ENCODE measurements at regions not wholly inside any gene's neighbourhood (a gene's known extent, or its start where the extent isn't known, plus 50 kb on each side); places are given as distances from the start of the nearest gene placed in this dataset.

DNA sequence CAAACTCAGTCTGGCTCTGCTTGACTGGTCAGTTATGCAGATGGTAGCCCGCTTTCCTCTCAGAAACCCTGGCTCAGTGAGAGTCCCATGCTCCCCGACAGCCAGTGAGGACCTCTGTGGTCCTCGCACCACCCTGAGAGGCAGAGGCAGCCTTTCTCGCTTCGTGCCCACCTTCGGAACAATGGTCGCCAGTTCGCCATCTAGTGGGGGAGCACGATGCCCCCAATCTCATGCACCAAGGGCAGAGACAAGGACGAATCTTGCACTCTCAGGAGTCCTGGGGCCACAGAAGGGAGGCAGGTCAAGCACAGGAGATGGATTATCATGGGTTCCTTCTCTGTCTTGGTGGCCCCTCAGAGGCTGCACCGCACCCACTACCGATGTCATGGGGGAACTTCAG, 75.2 kb downstream of the RHCG start:
- DNase-seq (ENCODE audit: low read depth) = no peak
- H3K4me3 ChIP-seq (ENCODE audit: low read depth, low read length) = no peak overlapping the region
- TF ChIP-seq, protein P1, sequence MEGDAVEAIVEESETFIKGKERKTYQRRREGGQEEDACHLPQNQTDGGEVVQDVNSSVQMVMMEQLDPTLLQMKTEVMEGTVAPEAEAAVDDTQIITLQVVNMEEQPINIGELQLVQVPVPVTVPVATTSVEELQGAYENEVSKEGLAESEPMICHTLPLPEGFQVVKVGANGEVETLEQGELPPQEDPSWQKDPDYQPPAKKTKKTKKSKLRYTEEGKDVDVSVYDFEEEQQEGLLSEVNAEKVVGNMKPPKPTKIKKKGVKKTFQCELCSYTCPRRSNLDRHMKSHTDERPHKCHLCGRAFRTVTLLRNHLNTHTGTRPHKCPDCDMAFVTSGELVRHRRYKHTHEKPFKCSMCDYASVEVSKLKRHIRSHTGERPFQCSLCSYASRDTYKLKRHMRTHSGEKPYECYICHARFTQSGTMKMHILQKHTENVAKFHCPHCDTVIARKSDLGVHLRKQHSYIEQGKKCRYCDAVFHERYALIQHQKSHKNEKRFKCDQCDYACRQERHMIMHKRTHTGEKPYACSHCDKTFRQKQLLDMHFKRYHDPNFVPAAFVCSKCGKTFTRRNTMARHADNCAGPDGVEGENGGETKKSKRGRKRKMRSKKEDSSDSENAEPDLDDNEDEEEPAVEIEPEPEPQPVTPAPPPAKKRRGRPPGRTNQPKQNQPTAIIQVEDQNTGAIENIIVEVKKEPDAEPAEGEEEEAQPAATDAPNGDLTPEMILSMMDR (conservative IDR thresholded peaks at IDR 0.05; ENCODE audit: low read depth, low read length) = no peak

DNA sequence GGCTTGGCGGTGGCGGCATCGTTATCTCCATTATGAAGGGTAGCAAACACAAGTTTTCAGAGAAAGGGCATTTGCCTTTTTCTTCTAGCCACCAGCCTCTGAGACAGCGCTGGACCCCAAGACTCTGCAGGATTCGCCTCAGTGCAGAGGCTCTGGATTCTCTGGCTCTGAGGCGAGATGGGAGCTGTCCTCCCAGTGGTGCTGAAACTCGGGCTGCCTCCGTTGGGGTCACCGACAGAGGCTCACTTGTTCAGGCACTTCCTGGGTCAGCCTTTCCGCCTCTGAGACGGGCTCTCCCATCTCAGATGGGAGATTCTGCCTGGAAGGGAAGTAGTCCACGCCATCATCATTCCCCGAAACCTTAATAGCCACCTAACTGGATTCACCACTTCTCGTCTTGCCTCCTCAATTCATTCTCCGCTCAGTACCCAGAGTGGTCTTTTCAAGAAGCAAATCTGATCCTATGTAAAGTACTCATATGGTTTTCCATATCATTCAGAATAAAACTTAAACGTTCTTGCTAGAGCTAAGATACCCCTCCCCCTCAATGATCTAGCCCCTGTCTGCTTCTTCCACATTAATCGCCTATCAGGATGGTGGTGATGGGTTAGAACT, 76.9 kb downstream of the RHCG start:
- DNase-seq (ENCODE audit: low read depth) = no peak
- TF ChIP-seq, protein P1 (conservative IDR thresholded peaks at IDR 0.05; ENCODE audit: low read depth, low read length) = no peak
- no peak overlapping the region for H3K4me3 ChIP-seq (ENCODE audit: low read depth, low read length)

DNA sequence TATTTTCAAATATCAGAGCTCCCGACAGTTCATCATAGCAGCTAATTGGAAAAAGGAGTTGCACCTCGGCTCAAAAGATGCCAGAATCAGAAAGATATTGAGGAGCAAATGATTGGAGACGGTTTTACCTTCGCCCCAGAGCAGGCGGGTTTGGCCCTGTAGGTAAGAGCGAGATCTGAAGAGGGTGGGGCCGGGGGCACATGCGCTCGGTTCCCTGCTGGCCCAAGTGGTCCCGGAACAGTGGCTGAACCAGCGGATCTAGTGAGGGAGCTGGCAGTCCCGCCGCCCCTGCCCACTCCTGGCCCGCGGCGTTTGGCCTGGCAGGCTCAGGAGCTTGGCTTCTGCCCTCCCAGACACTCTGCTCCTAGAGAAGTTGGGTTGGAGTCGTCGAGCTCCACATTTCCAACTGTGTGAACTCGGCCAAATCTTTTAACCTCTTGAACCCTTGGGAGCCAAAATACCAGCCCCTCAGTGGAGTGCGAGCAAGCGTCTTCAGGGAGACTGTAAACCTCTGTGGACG, 79.1 kb downstream of the RHCG start:
- no peak for DNase-seq (ENCODE audit: low read depth)

DNA sequence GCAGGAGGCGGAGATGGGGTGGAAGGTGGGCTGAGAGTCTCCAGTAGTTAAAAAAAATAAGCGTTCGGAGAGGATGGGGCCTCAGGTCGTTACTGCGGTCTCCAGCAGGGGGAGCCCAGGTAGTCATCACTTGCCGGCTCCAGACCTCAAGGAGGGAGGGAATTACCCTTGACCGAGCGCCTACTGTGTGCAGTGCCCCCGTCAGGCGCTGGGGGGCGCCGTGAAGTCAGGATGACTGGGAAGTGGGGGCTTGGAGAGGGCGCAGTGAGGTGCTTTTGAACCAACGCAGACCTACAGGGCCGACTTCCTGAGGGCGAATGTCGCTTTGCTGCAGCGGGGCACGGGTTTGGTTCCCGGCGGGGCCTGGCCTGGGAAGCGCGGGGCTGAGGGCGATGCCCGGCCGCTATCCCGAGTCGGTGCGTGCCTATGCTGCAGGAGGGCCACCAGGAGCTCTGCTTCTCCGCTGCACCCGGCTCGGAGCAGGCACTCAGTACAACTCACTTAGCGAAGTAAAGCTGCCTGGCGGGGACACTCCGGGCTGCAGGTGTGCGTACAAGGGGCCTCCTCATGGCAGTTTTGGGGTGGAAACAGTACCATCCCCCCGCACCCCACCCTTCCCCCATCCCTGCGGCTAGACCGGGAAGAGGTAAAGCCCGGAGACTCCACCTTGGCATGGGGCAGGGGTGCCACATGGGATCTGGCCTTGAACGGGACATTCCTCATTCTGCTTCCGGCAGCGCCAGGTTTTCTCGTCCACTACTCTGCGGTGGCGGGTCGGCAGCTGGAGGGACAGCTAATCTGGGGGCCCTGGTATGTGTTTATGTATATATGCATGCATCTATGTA, 79.8 kb downstream of the RHCG start:
- DNase-seq (ENCODE audit: low read depth) = no peak
- TF ChIP-seq, protein P1 (conservative IDR thresholded peaks at IDR 0.05; ENCODE audit: low read depth, low read length) = peak; percentile 91
- H3K4me3 ChIP-seq (ENCODE audit: low read depth, low read length) = no peak overlapping the region

More for the DNA sequence above, 79.1 kb downstream of the RHCG start:
- TF ChIP-seq, protein P1 (conservative IDR thresholded peaks at IDR 0.05; ENCODE audit: low read depth, low read length) = no peak
- H3K4me3 ChIP-seq (ENCODE audit: low read depth, low read length) = no peak overlapping the region

DNA sequence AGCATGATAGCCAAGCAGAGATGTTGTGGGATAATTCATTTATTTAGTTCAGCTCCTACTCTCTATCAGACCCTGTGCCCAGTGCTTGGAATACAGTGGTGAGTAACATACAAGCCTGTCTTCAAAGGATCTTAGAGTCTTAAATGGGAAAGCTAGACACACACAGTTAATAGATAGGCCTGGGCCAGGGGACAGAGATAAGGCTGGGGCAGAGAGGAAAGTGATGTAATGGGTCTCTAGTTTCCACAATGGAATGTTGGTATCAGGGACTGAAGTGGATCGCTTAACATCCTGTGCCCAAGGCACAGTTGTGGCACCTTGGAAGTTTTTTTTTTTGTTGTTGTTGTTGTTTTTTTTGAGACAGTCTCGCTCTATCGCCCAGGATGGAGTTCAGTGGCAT, 79.9 kb upstream of the POLG start:
- no peak for DNase-seq (ENCODE audit: low read depth)
- no peak overlapping the region for H3K4me3 ChIP-seq (ENCODE audit: low read depth, low read length)
- TF ChIP-seq, protein P1 (conservative IDR thresholded peaks at IDR 0.05; ENCODE audit: low read depth, low read length) = no peak

DNA sequence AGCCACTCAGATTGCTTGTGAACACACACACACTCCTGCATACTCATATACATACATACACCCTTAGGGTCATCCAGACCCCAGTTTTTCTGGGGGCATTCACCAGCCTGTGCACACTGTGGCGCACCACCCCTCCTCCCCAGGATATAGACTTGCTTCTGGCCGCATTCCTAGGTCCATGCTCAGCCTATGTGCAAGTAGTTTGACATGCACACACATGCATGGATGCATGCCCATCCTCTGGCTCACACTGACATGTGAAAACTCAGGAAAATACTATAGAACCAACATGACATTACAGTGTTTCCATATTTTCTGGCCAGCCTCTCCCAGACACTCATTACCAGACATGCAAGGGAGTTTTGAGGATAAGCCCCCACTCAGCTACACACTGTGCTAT, 79.3 kb upstream of the POLG start:
- DNase-seq (ENCODE audit: low read depth) = no peak
- H3K4me3 ChIP-seq (ENCODE audit: low read depth, low read length) = no peak overlapping the region
- TF ChIP-seq, protein P1 (conservative IDR thresholded peaks at IDR 0.05; ENCODE audit: low read depth, low read length) = no peak

All from epithelial cell of proximal tubule (primary cell).